GM19395 (cell line): ENCODE measurements at regions not wholly inside any gene's neighbourhood (a gene's known extent, or its start where the extent isn't known, plus 50 kb on each side); places are given as distances from the start of the nearest gene placed in this dataset.
"Not testable (repeated sequence)": the region's sequence is repeated elsewhere in the genome, so short reads cannot be mapped to it uniquely, and the experiment has no call there.

Source experiments
- ATAC-seq: cut with Tn5 transposase; IDR thresholded peaks from one replicate; pipeline ENCODE4 v1.9.1; 2021; ENCODE audit warnings: mild to moderate bottlenecking, moderate library complexity; ENCODE audit not compliant: unreplicated experiment

- ATAC-seq: no peak
These were observed 129.0 kb downstream of the SOCS6 start for GRCh38 chr18:70417847-70418246.

GRCh38 chr18:70416496-70416895, 127.7 kb downstream of the SOCS6 start:
- no peak for ATAC-seq

DNA sequence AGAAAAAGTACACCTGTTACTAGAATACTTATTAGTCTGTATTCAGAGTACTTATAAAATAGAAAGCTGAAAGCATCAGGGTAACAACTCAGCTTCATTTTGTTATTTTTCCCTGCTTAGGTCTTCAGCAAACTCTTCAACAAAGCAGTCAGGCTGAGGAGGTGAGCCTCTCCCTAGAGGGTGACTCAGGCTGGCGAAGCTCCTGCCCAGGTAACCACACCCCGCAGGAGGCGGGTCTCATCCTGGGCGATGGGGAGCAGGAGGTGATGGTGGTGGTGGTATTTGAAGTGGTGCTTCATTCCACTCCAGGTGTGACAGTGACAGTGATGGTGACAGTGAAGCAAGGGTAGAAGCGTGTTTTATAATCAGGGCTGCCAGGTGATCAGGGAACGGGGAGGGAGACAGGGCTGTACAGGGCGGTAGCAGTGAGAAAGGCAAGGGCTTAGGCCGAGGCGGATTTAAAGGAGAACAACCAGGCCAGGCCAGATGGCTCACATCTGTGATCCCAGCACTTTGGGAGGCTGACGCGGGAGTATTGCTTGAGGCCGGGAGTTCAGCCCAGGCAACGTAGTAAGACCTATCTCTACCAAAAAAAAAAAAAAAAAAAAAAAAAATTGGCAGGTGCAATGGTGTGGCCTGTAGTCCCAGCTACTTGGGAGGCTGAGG, 127.1 kb downstream of the SOCS6 start:
- no peak for ATAC-seq

- no peak for ATAC-seq
These were observed 125.6 kb downstream of the SOCS6 start for GRCh38 chr18:70414315-70414900.

DNA sequence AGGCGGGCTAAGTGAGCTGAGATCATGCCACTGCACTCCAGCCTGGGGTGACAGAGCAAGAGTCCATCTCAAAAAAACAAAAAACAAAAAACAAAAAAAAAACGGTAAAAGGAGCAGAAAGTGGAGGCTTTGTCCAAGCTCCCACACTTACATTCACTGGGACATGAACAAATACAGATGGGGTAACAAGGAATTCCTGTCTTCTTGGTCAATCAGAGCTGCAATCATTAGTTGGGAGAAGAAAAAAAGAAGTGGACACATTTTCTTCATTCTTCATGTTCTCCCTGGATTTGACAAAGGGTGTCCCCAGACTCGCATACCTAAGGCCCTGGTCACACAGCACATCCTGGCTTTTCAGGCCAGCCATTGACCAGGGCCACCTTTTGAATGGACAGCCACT, 124.6 kb downstream of the SOCS6 start:
- ATAC-seq: no peak

DNA sequence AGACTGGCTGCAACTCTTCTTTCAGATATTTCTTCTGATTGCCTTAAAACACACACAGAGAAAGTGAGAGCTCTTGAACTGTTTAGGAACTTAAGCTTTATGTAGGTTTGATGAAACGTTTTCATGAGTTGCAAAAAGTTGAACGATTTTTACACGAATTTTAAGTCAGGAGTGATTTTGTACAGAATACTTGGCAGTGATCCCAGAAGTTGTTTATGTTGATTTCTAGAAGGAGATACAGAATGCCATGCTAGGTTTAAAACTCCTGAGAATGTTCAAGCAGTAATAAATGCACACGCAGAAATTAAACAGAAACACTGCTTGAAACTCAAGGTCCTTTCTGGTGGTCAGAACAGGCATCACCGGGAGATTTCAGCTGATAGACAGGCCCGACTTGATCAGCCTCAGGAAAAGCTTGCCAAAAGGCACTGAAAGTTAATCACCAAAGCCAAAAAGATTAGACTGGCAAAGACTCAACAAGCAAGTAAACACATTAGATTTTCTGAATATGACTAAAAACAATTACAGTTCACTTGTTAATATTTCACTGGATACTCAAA, 123.1 kb downstream of the SOCS6 start:
- no peak for ATAC-seq

GRCh38 chr18:70411307-70411706, 122.5 kb downstream of the SOCS6 start:
- ATAC-seq: no peak

GRCh38 chr18:70405052-70405451, 116.2 kb downstream of the SOCS6 start:
- ATAC-seq: no peak

DNA sequence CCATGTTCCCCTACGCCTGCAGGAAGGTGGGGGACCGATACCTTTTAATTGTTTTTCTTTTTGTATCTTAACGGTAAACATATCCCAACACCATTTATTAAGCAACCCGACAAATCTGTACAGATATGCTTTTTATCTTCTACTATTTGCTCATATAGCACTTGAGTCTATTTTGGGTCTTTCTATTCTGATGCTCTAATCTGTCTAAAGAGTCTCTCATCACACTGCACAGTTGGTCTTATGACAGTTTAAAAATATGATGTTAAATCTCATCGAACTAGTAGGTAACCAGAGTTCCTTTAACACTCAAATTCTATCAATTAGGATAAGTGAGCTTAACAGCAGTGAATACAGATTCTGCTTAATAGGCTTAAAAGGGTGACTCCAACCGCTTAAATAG, 111.6 kb downstream of the SOCS6 start:
- no peak for ATAC-seq

- ATAC-seq: no peak
These were observed 109.2 kb downstream of the SOCS6 start for GRCh38 chr18:70398076-70398475.

- no peak for ATAC-seq
These were observed 108.5 kb downstream of the SOCS6 start for GRCh38 chr18:70397259-70397925.

- not testable (repeated sequence) for ATAC-seq
These were observed 106.9 kb downstream of the SOCS6 start for GRCh38 chr18:70395771-70396170.

DNA sequence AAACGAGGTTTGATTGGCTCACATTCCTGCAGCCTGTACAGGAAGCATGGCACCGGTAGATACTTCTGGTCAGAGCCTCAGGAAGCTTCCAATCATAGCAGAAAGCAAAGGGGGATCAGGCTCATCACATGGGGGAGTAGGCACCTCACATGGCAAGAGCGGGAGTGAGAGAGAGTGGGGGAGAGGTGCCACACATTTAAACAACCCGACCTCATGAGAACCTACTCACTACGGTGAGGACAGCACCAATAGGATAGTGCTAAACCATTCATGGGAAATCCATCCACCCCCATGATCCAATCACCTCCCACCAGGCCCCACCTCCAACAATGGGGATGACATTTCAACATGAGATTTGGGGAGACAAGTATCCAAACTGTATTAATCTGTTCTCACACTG, 105.8 kb downstream of the SOCS6 start:
- no peak for ATAC-seq

GRCh38 chr18:70390371-70391090, 101.7 kb downstream of the SOCS6 start:
- no peak for ATAC-seq

GRCh38 chr18:70389036-70389435, 100.2 kb downstream of the SOCS6 start:
- ATAC-seq: not testable (repeated sequence)

DNA sequence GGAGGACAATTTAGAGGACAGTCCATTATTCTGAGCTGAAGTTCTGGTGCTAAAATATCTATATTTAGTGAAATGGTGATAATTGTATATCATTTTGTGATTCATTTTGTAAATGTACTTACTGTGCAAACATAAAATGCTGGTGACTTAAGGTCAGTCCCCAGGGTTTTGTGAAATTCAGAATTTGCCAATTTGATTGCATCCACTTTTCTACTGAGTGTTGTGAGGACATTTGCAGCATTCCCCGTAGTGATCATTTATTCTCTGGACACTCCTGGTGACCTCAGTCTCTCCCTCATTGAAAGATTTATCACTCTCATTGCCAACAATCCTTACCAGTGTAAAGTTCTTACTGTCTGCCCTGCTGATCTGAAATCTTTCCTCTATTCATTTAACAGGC, 98.2 kb downstream of the SOCS6 start:
- no peak for ATAC-seq

- no peak for ATAC-seq
These were observed 97.7 kb downstream of the SOCS6 start for GRCh38 chr18:70386582-70386981.

GRCh38 chr18:70385474-70385873, 96.6 kb downstream of the SOCS6 start:
- ATAC-seq: no peak

DNA sequence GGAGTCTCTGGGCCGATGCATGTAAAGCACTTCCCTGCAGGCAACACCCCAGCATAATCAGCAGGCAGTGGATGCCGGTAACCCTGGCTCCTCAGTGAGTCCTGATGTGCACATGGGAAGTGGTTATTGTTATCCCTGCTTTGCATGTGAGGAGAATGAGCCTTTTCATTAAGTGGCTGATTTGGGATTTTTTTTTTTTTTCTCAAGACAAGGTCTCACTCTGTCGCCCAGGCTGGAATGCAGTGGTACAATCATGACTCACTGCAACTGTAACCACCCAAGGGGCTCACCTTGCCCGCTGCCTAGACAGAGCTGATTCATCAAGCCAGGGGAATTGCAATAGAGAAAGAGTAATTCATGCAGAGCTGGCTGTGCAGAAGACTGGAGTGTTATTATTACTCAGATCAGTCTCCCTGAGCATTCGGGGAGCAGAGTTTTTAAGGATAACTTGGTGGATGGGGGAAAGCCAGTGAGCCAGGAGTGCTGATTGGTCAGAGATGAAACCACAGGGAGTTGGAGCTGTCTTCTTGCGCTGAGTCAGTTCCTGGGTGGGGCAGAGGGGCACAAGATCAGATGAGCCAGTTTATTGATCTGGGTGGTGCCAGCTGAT, 95.4 kb downstream of the SOCS6 start:
- no peak for ATAC-seq

DNA sequence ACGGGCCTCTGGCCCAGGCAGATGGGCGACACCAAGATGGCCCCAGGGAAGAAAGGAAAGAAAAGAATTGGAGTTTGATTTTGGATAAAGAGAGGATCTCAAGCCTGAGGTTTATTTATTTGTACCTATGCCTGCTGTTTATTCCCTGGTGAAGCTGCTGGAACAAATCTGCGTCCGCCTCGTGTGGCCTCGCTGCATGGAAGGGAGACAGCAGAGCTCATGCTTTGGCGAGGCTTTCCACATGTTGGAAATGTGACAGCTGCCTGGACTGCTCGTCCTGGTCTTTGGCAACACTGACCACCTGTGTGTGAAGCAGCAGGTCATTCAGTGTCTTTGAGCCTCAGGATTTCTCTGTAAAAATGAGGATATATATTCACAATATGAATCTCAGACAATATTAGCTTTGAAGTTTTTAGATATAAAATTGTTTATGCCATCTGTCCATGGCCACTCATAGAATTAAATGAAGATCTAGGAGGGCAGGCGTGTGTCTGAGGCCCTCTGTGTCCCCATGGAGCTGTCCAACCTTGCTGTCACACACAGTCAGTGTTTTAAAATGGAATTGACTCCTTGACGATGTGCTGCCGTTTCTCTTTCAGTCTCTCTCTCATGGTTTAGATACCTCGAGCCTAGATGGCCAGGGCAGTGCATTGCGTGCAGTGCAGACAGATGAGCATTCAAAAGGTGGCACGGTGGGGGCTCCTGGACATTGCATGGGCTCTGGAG, 94.3 kb downstream of the SOCS6 start:
- no peak for ATAC-seq
